ENCODE measurements at regions not wholly inside any gene's neighbourhood (a gene's known extent, or its start where the extent isn't known, plus 50 kb on each side); places are given as distances from the start of the nearest gene placed in this dataset.

- TF ChIP-seq CTCF (IDR thresholded peaks at IDR 0.05) (no peak), EZH2 (IDR thresholded peaks at IDR 0.05; ENCODE audit: borderline replicate concordance, insufficient read depth, low read depth, low read length, poor library complexity, severe bottlenecking) (no peak)
These were observed 765.1 kb downstream of the DIAPH3 start for GRCh38 chr13:59398661-59399060.
